Smooth muscle cell (in vitro differentiated cells): ENCODE measurements at regions not wholly inside any gene's neighbourhood (a gene's known extent, or its start where the extent isn't known, plus 50 kb on each side); places are given as distances from the start of the nearest gene placed in this dataset.

Experiments
- DNase-seq: peaks from one replicate; lab custom pipeline; 2025; ENCODE audit not compliant: unreplicated experiment; lab: John Stamatoyannopoulos, UW
- H2AFZ ChIP-seq: fragments of 200-600 bp; sonication (generic); 2 replicates; pipeline ENCODE4 v1.6.0; 2016; ENCODE audit warnings: antibody characterized with exemption, low read depth, mild to moderate bottlenecking
- H3F3A ChIP-seq: fragments of 200-600 bp; sonication (generic); 2 replicates; pipeline ENCODE4 v1.6.0; 2017; ENCODE audit warnings: antibody characterized with exemption, low read depth
- H3K27ac ChIP-seq: fragments of 200-600 bp; sonication (generic); 2 replicates; pipeline ENCODE4 v1.5.1; 2016; ENCODE audit warnings: low read depth, mild to moderate bottlenecking
- H3K27me3 ChIP-seq: fragments of 200-600 bp; sonication (generic); 2 replicates; pipeline ENCODE4 v1.6.1; 2016; ENCODE audit warnings: low read depth, mild to moderate bottlenecking
- H3K36me3 ChIP-seq: fragments of 200-600 bp; sonication (generic); 2 replicates; pipeline ENCODE4 v1.5.1; 2016; ENCODE audit warnings: low read depth
- H3K4me1 ChIP-seq: fragments of 200-600 bp; sonication (generic); 2 replicates; pipeline ENCODE4 v1.5.1; 2016; ENCODE audit warnings: low read depth
- H3K4me2 ChIP-seq: fragments of 200-600 bp; sonication (generic); 2 replicates; pipeline ENCODE4 v1.6.0; 2016; ENCODE audit warnings: mild to moderate bottlenecking
- H3K4me3 ChIP-seq: fragments of 200-600 bp; sonication (generic); 2 replicates; pipeline ENCODE4 v1.5.1; 2016; ENCODE audit warnings: mild to moderate bottlenecking
- H3K79me2 ChIP-seq: fragments of 200-600 bp; sonication (generic); 2 replicates; pipeline ENCODE4 v1.6.0; 2016; ENCODE audit warnings: low read depth, mild to moderate bottlenecking
- H3K9ac ChIP-seq: fragments of 200-600 bp; sonication (generic); 2 replicates; pipeline ENCODE4 v1.6.0; 2016; ENCODE audit warnings: low read depth
- H3K9me3 ChIP-seq: fragments of 200-600 bp; sonication (generic); replicated peaks from 2 replicates; pipeline ENCODE4 v1.5.1; 2016; ENCODE audit warnings: low read depth
- H4K20me1 ChIP-seq: fragments of 200-600 bp; sonication (generic); 2 replicates; pipeline ENCODE4 v1.6.0; 2016; ENCODE audit warnings: low read depth
- WGBS: methylation state at CpG from one replicate; pipeline ENCODE4 v1.1.7; 2016; ENCODE audit warnings: low lambda C conversion rate; 5-methylcytosine and 5-hydroxymethylcytosine counted together
- TF ChIP-seq, protein P1 (sequence below): fragments of 200-600 bp; sonication (generic); IDR thresholded peaks from 2 replicates; pipeline ENCODE4 v1.5.1; 2017; ENCODE audit warnings: borderline replicate concordance, mild to moderate bottlenecking, antibody characterized with exemption; ENCODE audit not compliant: insufficient read depth, poor library complexity, severe bottlenecking

- no peak for DNase-seq
- no peaks in the 10 kb centered on the region for H3K36me3 ChIP-seq
- WGBS, result 87% methylated on average over 2 of the region's 2 CpGs
These were observed 117.3 kb downstream of the ARL6IP6 start for GRCh38 chr2:152835674-152836073.

GRCh38 chr2:152827944-152828343 is 109.5 kb downstream of the ARL6IP6 start:
- no peak overlapping the region for H3K9ac ChIP-seq
- H3F3A ChIP-seq, result no peaks in the 10 kb centered on the region
- 96% methylated on average over 5 of the region's 5 CpGs for whole genome bisulfite sequencing

More at GRCh38 chr2:152835674-152836073, 117.3 kb downstream of the ARL6IP6 start:
- Histone ChIP-seq H4K20me1 (no peaks in the 10 kb centered on the region), H3K4me1 (no peaks in the 10 kb centered on the region), H3K79me2 (no peaks in the 10 kb centered on the region), H3K4me3 (no peak overlapping the region), H2AFZ (no peak overlapping the region), H3K4me2 (no peak overlapping the region), H3K27me3 (no peaks in the 10 kb centered on the region), H3K9me3 (no peaks in the 10 kb centered on the region), H3K27ac (no peak overlapping the region), H3F3A (no peaks in the 10 kb centered on the region), H3K9ac (no peak overlapping the region)
- TF ChIP-seq, protein P1, sequence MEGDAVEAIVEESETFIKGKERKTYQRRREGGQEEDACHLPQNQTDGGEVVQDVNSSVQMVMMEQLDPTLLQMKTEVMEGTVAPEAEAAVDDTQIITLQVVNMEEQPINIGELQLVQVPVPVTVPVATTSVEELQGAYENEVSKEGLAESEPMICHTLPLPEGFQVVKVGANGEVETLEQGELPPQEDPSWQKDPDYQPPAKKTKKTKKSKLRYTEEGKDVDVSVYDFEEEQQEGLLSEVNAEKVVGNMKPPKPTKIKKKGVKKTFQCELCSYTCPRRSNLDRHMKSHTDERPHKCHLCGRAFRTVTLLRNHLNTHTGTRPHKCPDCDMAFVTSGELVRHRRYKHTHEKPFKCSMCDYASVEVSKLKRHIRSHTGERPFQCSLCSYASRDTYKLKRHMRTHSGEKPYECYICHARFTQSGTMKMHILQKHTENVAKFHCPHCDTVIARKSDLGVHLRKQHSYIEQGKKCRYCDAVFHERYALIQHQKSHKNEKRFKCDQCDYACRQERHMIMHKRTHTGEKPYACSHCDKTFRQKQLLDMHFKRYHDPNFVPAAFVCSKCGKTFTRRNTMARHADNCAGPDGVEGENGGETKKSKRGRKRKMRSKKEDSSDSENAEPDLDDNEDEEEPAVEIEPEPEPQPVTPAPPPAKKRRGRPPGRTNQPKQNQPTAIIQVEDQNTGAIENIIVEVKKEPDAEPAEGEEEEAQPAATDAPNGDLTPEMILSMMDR, result no peak

GRCh38 chr2:152826581-152827279 is 108.3 kb downstream of the ARL6IP6 start:
- no peak overlapping the region for H3K4me3 ChIP-seq
- H3K9ac ChIP-seq, result no peak overlapping the region
- no peaks in the 10 kb centered on the region for H4K20me1 ChIP-seq
- H3K9me3 ChIP-seq, result no peaks in the 10 kb centered on the region
- no peaks in the 10 kb centered on the region for H3K27me3 ChIP-seq
- WGBS, result 86% methylated on average over 3 of the region's 3 CpGs
- H3K27ac ChIP-seq, result peak overlapping the region; percentile 38
- TF ChIP-seq, protein P1, result no peak
- no peak overlapping the region for H2AFZ ChIP-seq
- no peak overlapping the region for H3K4me2 ChIP-seq
- DNase-seq, result no peak
- H3F3A ChIP-seq, result no peaks in the 10 kb centered on the region
- H3K4me1 ChIP-seq, result no peaks in the 10 kb centered on the region
- no peaks in the 10 kb centered on the region for H3K79me2 ChIP-seq
- H3K36me3 ChIP-seq, result no peaks in the 10 kb centered on the region

More at GRCh38 chr2:152827944-152828343, 109.5 kb downstream of the ARL6IP6 start:
- no peak overlapping the region for H3K4me2 ChIP-seq
- H3K27ac ChIP-seq, result no peak overlapping the region
- no peak overlapping the region for H2AFZ ChIP-seq
- H3K4me1 ChIP-seq, result no peaks in the 10 kb centered on the region
- H3K36me3 ChIP-seq, result no peaks in the 10 kb centered on the region
- no peak for DNase-seq
- H3K27me3 ChIP-seq, result no peaks in the 10 kb centered on the region
- H3K79me2 ChIP-seq, result no peaks in the 10 kb centered on the region
- H3K9me3 ChIP-seq, result no peaks in the 10 kb centered on the region
- no peaks in the 10 kb centered on the region for H4K20me1 ChIP-seq
- no peak overlapping the region for H3K4me3 ChIP-seq
- TF ChIP-seq, protein P1, result no peak

DNA sequence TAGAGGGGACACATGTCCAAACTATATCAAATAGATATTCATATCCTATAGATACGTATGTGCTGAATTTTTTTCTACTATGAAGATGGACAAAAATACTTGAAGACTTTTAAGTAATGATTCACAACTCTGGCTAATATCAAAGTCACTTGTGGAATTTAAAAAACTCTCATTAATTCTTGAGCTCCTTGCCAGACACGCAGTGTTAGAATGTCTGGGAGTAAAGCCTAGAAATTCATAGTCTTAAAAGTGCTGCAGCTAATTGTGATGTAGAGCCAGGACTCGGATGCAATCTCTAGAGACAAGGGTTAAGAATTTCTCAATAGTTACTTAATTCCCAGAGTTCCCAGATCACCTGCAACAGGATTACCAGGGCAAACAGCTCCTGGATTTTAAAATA is 107.4 kb downstream of the ARL6IP6 start:
- Histone ChIP-seq H3K4me2 (no peak overlapping the region), H3K9me3 (no peaks in the 10 kb centered on the region), H3K4me3 (no peak overlapping the region), H3K4me1 (no peaks in the 10 kb centered on the region), H3K36me3 (no peaks in the 10 kb centered on the region), H2AFZ (no peak overlapping the region), H3K9ac (no peak overlapping the region), H3F3A (no peaks in the 10 kb centered on the region), H3K79me2 (no peaks in the 10 kb centered on the region), H3K27ac (peak overlapping the region; percentile 38), H4K20me1 (no peaks in the 10 kb centered on the region), H3K27me3 (no peaks in the 10 kb centered on the region)
- WGBS, result 4% methylated on average over 3 of the region's 3 CpGs
- DNase-seq, result no peak
- TF ChIP-seq, protein P1, result no peak
